ENCODE measurements at regions not wholly inside any gene's neighbourhood (a gene's known extent, or its start where the extent isn't known, plus 50 kb on each side); places are given as distances from the start of the nearest gene placed in this dataset.

GRCh38 chr15:96068897-96069296, 261.6 kb upstream of the NR2F2 start:
- TF ChIP-seq CBX5 (IDR thresholded peaks at IDR 0.05; ENCODE audit: low read depth, low read length) (no peak), TAF1 (IDR thresholded peaks at IDR 0.05; ENCODE audit: low read depth, low read length) (no peak), RNF2 (IDR thresholded peaks at IDR 0.05; ENCODE audit: borderline replicate concordance, low read depth, low read length, missing control alignments, poor library complexity, severe bottlenecking) (no peak), EGR1 (IDR thresholded peaks at IDR 0.05; ENCODE audit: borderline replicate concordance, low read depth, low read length) (no peak)

Data from H1 (cell line).